ENCODE measurements at regions not wholly inside any gene's neighbourhood (a gene's known extent, or its start where the extent isn't known, plus 50 kb on each side); places are given as distances from the start of the nearest gene placed in this dataset.

DNA sequence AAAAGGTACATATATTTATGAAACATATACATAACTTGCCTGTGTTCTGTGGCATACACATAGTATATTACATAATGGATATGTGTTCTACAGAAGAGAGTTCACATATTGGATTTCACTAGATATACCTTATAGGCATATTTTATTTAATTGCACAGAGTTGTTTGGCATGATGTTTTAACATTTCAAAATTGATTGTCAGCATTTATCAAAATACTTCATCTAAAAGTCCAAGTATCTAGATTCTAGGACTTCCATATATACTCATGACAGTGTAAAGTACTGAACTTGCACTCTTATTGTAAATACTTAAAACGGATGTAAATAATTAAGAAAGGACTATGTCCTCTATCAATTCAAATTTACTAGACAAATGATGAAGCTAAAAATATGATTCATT is 995.3 kb upstream of the LRRTM1 start:
- no peak for TF ChIP-seq GATA2 (IDR thresholded peaks at IDR 0.05; ENCODE audit: low read depth, low read length)
- no peak for TF ChIP-seq GATA3 (IDR thresholded peaks at IDR 0.05; ENCODE audit: low read depth, low read length)

Data from SH-SY5Y (cell line).